Gastroesophageal sphincter (tissue), 4 donors: ENCODE measurements at regions not wholly inside any gene's neighbourhood (a gene's known extent, or its start where the extent isn't known, plus 50 kb on each side); places are given as distances from the start of the nearest gene placed in this dataset.
"Not testable (repeated sequence)": the region's sequence is repeated elsewhere in the genome, so short reads cannot be mapped to it uniquely, and the experiment has no call there.

Experiments
- ATAC-seq: fragments of 150-250 bp; one replicate; pipeline ENCODE4 v1.9.1; 2016; ENCODE audit warnings: mild to moderate bottlenecking, moderate library complexity
- H3K27ac ChIP-seq, 4 donors: fragments of 200-600 bp; sonication (generic) in 3 of 4; 1 replicate in 3 of 4; 2 replicates in 1 of 4; pipeline ENCODE4 v1.5.1; 2016 to 2019
- H3K27me3 ChIP-seq: fragments of 200-600 bp; sonication (generic); one replicate; pipeline ENCODE4 v1.5.1; 2019
- H3K36me3 ChIP-seq, 2 donors: fragments of 200-600 bp; sonication (generic); one replicate each; pipeline ENCODE4 v1.5.1; 2019; ENCODE audit warnings: control low read depth in 1 of 2
- H3K4me1 ChIP-seq, 3 donors: fragments of 200-600 bp; sonication (generic); 1 replicate in 2 of 3; 2 replicates in 1 of 3; pipeline ENCODE4 v1.5.1; 2016 to 2019; ENCODE audit warnings: control low read depth in 2 of 3
- H3K4me3 ChIP-seq, 2 donors: fragments of 200-600 bp; sonication (generic); one replicate each; pipeline ENCODE4 v1.5.1; 2019; ENCODE audit warnings: mild to moderate bottlenecking in 1 of 2, moderate library complexity in 1 of 2
- H3K9me3 ChIP-seq, 3 donors: fragments of 200-600 bp; sonication (generic); one replicate each; pipeline ENCODE4 v1.5.1; 2017 to 2019; ENCODE audit warnings: control low read depth in 2 of 3
- EP300 ChIP-seq: sonication (generic); formaldehyde crosslinking; IDR thresholded peaks from one replicate; pipeline ENCODE4 v1.6.1; 2017; ENCODE audit warnings: antibody characterized with exemption, mild to moderate bottlenecking
- POLR2A ChIP-seq, 2 donors: fragments of 450-650 bp; IDR thresholded peaks; one replicate each; pipeline ENCODE4 v1.6.1; 2017; ENCODE audit warnings: antibody characterized with exemption in 2 of 2, mild to moderate bottlenecking in 2 of 2, moderate library complexity in 1 of 2
- POLR2AphosphoS5 ChIP-seq: sonication (generic); formaldehyde crosslinking; IDR thresholded peaks from one replicate; pipeline ENCODE4 v1.6.1; 2017; ENCODE audit warnings: antibody characterized with exemption
- WGBS, 2 donors: methylation state at CpG; one replicate each; pipeline ENCODE4 v1.1.5; 2018; ENCODE audit warnings: low coverage in 1 of 2; 5-methylcytosine and 5-hydroxymethylcytosine counted together
- TF ChIP-seq, protein P1 (sequence below), 4 experiments: fragments of 200-600 bp in 2 of 4; fragments of 450-650 bp in 2 of 4; sonication (generic) in 1 of 4; IDR thresholded peaks; one replicate each; pipeline ENCODE4 v1.5.1; 2017 to 2019; ENCODE audit warnings: antibody characterized with exemption in 4 of 4, mild to moderate bottlenecking in 2 of 4, moderate library complexity in 2 of 4

DNA sequence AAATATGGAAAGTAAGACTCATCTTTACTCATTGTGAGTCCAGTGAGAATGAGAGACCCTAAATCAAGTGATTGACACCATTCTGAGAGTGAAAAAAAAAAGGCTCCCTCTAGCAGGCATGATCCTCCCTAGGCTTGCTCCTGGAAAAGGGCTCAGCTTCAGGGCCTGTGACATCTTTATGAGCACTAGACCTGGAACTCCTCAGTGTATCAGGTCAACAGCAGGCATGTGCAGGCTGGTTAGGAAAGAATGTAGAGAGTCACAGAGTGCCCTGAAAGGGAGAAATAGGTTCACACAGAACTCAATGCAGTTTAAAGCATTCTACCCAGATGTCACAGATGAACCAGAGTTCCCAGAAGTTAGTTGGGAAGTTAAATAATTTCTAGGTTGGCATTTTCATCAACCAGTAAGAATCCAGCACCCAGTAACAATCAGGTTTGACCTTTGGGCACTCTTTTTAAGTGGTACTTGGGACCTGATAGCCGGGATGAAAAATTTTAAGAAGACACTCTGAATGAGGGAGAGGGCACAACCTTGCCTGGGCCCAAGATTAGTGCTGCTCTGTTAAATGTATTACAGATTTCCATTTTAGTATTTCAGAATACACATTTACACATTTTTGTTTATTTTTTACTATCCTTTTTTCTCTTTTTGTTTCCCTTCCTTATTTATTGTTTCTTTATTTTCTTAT lies 828.8 kb downstream of the C12orf50 start:
- H3K4me3 ChIP-seq = no peak overlapping the region
- H3K27ac ChIP-seq = no peak overlapping the region
- no peak for ATAC-seq
- no peaks in the 10 kb centered on the region for H3K27me3 ChIP-seq
- WGBS, 2 donors = 82 to 83% methylated on average over 1 of the region's 1 CpG
- H3K9me3 ChIP-seq = peaks cover 0 to 11% (median 0%) of the 10 kb centered on the region in 3 donors
- H3K4me1 ChIP-seq = no peaks in the 10 kb centered on the region
- TF ChIP-seq POLR2AphosphoS5 (no peak), POLR2A (IDR thresholded peaks at IDR 0.05) (no peak), EP300 (no peak)
- TF ChIP-seq, protein P1, sequence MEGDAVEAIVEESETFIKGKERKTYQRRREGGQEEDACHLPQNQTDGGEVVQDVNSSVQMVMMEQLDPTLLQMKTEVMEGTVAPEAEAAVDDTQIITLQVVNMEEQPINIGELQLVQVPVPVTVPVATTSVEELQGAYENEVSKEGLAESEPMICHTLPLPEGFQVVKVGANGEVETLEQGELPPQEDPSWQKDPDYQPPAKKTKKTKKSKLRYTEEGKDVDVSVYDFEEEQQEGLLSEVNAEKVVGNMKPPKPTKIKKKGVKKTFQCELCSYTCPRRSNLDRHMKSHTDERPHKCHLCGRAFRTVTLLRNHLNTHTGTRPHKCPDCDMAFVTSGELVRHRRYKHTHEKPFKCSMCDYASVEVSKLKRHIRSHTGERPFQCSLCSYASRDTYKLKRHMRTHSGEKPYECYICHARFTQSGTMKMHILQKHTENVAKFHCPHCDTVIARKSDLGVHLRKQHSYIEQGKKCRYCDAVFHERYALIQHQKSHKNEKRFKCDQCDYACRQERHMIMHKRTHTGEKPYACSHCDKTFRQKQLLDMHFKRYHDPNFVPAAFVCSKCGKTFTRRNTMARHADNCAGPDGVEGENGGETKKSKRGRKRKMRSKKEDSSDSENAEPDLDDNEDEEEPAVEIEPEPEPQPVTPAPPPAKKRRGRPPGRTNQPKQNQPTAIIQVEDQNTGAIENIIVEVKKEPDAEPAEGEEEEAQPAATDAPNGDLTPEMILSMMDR (IDR thresholded peaks at IDR 0.05) = no peak
- no peaks in the 10 kb centered on the region for H3K36me3 ChIP-seq

DNA sequence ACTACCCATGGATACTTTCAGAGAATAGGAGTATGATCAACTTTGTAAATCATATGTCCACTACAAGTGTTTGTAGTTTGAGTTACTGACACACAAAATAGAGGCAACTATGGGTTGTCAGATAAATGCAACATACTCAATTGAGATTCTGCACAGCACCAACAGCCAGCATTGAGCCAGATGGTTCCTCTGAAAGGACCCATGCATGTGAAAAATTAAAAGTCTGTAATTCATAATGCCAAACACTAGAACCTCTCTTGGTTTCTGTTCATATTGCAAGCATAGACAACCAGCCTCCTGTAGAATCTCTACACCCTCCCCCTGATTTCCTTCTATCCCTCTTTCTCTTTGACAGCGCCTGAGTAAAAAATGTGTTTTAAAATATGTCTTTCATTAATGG lies 831.0 kb downstream of the C12orf50 start:
- Histone ChIP-seq H3K27me3 (no peaks in the 10 kb centered on the region), H3K9me3 (peaks cover 0 to 3% (median 0%) of the 10 kb centered on the region in 3 donors), H3K4me1 (no peaks in the 10 kb centered on the region), H3K27ac (no peak overlapping the region), H3K36me3 (no peaks in the 10 kb centered on the region), H3K4me3 (no peak overlapping the region)
- ATAC-seq = no peak
- WGBS, 2 donors = 86 to 89% methylated on average over 1 of the region's 1 CpG
- TF ChIP-seq EP300 (no peak), POLR2A (IDR thresholded peaks at IDR 0.05) (no peak), POLR2AphosphoS5 (no peak)
- TF ChIP-seq, protein P1 (IDR thresholded peaks at IDR 0.05) = no peak

DNA sequence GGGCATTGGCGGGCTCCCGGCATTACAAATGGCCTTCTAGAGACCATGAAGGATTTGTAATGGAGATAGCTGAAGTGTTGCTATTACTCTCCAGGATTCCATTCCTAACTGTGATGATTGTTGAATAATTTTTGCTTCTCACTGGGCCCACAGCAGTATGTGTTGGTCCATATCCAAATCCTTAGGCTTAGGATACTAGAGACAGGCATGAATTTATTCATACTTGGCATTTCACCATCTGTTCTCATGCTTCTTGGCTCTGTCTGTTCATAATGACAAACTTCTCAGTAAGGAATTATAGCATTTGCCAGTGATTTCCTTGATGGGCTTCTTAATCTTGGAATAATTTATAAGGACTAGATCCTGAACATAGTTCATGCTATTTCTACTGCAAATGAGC lies 832.9 kb downstream of the C12orf50 start:
- Histone ChIP-seq H3K27ac (no peak overlapping the region), H3K27me3 (no peaks in the 10 kb centered on the region), H3K36me3 (no peaks in the 10 kb centered on the region), H3K4me3 (no peak overlapping the region), H3K4me1 (no peaks in the 10 kb centered on the region), H3K9me3 (no peaks in the 10 kb centered on the region)
- WGBS, 2 donors = 41 to 50% methylated on average over 2 of the region's 2 CpGs
- no peak for TF ChIP-seq POLR2A (IDR thresholded peaks at IDR 0.05)
- ATAC-seq = no peak

DNA sequence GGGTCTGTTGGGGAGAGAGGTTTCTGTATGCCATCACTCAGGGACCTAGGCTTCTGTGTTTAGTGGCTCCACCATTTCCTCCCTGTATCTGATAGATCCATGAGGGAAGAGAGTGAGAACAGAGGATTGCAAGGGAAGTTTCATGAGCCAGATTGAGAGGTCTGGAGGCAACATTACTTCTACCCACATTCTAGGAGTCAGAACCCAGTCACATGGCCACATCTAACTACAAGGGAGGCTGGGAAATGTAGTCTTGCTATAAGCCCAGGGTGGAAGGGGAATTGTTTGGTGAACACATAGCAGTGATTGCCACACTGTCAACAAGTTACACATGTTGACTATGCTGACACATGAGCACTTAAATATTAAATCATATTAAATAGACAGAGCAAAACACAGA lies 834.8 kb downstream of the C12orf50 start:
- H3K36me3 ChIP-seq, ATAC-seq, H3K27me3 ChIP-seq, H3K4me3 ChIP-seq, H3K9me3 ChIP-seq, H3K4me1 ChIP-seq, H3K27ac ChIP-seq: not testable (repeated sequence)

DNA sequence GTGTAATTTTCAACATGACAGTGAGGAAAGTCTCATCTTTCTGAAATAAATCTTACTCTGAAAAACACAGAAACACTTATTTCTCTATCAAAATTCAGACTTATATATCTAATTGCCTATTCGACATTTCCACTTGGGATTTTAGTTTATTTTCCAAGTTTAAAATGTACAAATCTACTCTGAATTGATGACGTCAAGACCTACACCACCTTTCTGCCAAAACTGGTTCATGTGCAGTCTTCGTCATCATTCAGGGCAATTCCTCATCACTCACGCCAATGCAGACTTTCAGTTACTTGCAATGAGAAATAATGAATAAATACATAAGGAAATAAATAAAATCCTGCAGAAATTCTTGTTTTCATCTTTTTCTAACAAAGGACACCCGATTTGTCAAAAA lies 843.8 kb downstream of the C12orf50 start:
- H3K4me3 ChIP-seq = no peak overlapping the region
- no peaks in the 10 kb centered on the region for H3K36me3 ChIP-seq
- H3K9me3 ChIP-seq = no peaks in the 10 kb centered on the region
- ATAC-seq = no peak
- no peaks in the 10 kb centered on the region for H3K4me1 ChIP-seq
- WGBS, 2 donors = 74 to 80% methylated on average over 5 of the region's 5 CpGs
- no peaks in the 10 kb centered on the region for H3K27me3 ChIP-seq
- TF ChIP-seq EP300 (no peak), POLR2AphosphoS5 (no peak), POLR2A (IDR thresholded peaks at IDR 0.05) (no peak)
- TF ChIP-seq, protein P1 (IDR thresholded peaks at IDR 0.05) = no peak
- H3K27ac ChIP-seq = no peak overlapping the region

DNA sequence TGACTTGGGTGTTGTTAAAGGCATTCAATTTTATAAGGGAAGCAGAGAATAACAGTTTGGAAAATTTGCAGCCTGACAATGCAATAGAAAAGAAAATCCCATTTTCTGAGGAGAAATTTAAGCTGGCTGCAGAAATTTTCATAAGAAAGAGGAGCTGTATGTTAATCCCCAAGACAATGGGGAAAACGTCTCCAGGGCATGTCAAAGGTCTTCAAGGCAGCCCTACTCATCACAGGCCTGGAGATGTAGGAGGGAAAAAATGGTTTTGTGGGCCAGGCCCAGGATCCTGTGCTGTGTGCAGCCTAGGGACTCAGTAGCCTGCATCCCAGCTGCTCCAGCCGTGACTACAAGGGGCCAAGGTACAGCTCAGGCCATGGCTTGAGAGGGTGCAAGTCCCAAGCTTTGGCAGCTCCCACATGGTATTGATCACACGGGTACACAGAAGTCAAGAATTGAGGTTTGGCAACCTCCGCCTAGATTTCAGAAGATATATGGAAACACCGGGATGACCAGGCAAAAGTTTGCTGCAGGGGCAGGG lies 846.4 kb downstream of the C12orf50 start:
- Histone ChIP-seq H3K4me3 (no peak overlapping the region), H3K4me1 (no peaks in the 10 kb centered on the region), H3K27me3 (no peaks in the 10 kb centered on the region), H3K9me3 (no peaks in the 10 kb centered on the region), H3K27ac (no peak overlapping the region), H3K36me3 (no peaks in the 10 kb centered on the region)
- TF ChIP-seq, protein P1 (IDR thresholded peaks at IDR 0.05) = no peak
- TF ChIP-seq POLR2AphosphoS5 (no peak), EP300 (no peak), POLR2A (IDR thresholded peaks at IDR 0.05) (no peak)
- no peak for ATAC-seq
- WGBS, 2 donors = 33 to 67% methylated on average over 1 to 2 of the region's 5 CpGs
